SK-N-MC (cell line): ENCODE measurements at regions not wholly inside any gene's neighbourhood (a gene's known extent, or its start where the extent isn't known, plus 50 kb on each side); places are given as distances from the start of the nearest gene placed in this dataset.

ENCODE experiments used
- EZH2 ChIP-seq: fragments of 200-600 bp; sonication (generic); IDR thresholded peaks from one replicate; pipeline ENCODE4 v1.6.1; 2017; ENCODE audit warnings: antibody characterized with exemption
- POLR2AphosphoS5 ChIP-seq: IDR thresholded peaks from 2 replicates; pipeline ENCODE4 v1.6.1; 2012; ENCODE audit warnings: mild to moderate bottlenecking, low read depth, low read length, borderline replicate concordance

GRCh38 chr13:44293908-44294735 lies 79.5 kb upstream of the SERP2 start:
- TF ChIP-seq EZH2 (no peak), POLR2AphosphoS5 (no peak)
